COLO829 (cell line): ENCODE measurements at regions not wholly inside any gene's neighbourhood (a gene's known extent, or its start where the extent isn't known, plus 50 kb on each side); places are given as distances from the start of the nearest gene placed in this dataset.
A peak's percentile ranks its signal among the peaks of the same experiment; 100 is the strongest.
"Not testable (repeated sequence)": the region's sequence is repeated elsewhere in the genome, so short reads cannot be mapped to it uniquely, and the experiment has no call there.

Experiments
- DNase-seq: peaks from one replicate; pipeline ENCODE4 v3.0.0; 2012; ENCODE audit warnings: low spot score

DNA sequence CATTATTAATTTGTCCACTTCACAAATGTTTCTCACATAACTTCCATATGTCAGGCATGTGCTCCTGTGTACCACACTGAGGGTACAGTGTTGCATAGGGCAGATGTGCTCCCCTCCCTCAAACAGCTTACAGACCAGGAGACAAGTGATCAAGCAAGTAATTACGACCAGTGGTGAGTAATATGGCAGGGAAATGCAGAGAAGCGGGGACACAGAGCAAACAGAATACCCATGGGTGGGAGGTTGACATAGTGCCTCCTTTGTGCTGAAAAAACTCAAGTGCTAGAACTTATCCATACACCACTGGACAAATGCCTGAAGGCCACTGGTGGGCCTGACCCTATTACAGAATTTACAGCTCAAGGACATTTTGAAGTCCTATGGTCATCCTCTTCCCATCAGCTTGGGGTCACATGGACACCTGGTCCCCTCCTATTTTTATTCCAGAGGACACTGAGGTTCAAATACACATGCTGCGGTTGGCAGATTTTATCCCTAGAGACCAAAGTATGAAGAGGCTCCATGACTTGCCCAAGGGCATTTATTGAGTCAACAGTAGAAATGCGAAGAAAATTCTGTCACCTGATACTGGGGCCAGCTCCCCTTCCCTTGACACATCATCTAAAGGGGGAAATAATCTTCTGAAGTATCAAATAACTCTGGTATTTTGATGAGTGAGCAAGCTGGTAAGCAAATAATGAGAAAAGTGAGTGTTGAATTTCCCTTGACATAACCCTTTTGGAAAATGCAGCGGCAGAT is 116.6 kb downstream of the QRSL1 start:
- peak; percentile 8 for DNase-seq

DNA sequence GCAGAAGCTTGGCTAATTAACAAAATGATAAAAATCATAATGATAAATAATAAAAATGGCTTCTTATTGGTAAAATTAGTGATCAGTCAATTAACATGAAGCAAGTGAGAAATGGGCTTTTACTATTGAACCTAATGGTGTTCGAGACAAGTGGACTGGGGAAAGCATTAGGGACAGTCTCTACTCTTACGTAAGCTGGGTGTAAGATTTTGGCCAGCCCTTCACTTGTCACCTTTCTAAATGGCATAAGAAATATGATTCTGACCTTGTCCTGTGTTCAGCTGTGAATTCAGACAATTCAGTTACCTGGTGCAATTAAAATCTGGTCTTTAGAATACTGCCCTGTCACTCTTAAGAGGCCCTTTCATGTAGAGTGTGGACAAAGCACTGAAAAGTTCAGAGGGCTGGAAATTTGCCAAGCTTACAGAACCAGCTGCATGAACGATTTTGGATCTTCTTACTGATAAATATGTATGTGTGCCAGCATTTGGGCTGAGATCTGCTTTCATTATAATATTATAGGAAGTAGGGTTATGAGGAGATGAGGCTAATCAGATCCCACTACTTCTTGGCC is 115.9 kb downstream of the QRSL1 start:
- no peak for DNase-seq

DNA sequence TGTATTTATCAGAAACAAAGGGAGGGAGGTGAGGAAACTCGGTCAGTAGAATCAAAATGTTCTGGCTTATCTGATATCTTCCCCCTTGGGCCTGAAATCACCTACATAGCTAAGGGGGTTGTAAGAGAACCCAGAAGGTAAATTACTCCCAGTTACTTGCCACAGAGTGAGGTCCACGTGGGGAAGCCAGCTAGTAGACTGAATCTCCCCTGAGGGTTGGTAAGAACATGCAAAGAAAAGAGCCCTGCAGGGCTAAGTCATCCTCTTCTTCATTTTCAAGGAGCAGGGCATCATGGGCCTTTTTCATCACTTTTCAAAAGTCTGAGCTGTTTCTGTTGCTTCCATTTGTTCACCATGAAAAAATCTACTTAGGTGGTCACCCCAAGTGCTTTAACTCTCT is 115.4 kb downstream of the QRSL1 start:
- no peak for DNase-seq

DNA sequence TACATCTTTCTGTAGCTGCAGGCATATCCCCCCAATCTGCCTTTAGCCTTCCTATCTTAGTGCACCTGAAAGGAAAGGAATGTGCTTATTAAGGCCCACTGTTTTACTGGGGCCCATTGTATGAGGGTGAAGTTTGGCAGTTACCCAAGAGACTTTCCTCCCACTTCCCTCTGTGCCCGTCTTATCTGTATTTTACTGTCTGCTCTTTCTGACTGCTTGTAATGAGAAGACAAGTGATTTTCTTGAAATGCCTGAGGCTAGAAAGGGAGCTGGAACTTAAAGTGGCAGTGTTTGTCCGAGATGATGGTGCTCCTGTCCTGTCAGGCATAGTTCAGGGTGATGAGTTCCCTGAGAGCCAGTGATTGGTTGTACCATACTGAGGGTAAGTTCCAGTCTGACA is 114.7 kb downstream of the QRSL1 start:
- not testable (repeated sequence) for DNase-seq

DNA sequence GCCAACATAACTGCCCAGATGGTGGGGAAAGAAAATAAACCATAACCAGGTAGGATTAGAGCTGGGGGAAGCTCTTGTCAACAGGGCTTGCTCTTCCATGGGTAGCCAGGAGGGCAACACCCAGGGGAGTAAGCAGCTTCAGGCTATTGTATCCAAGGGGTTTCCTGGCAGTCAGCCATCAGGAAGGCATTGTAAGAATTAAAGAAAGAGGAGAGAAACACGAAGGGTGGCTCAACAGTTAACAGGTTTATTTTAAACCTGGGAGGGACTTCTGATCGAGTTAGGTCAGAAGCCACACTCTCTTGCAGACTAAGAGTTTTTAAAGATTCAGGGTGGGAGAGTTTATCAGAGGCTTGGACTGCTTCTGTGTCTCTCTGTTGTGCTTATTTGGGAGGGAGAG is 114.2 kb downstream of the QRSL1 start:
- no peak for DNase-seq

DNA sequence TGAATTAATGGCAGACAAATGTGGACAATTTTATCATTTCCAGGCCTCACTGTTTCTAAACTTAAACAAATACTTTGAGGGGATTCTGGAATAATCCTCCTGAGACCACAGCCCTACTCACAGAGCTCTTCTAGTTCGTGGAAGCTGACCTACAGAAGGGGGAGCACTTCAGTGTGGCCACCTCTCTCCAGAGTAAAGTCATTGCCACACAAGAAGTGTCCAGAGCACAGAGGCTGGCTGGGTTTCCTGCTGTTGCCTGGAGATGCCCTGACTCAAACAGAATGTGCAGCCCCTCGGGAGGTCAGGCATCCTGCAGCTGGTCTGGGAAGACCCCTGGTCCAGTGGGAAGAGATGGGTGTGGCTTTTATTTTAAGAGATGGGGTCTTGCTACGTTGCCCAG is 110.9 kb downstream of the QRSL1 start:
- no peak for DNase-seq

DNA sequence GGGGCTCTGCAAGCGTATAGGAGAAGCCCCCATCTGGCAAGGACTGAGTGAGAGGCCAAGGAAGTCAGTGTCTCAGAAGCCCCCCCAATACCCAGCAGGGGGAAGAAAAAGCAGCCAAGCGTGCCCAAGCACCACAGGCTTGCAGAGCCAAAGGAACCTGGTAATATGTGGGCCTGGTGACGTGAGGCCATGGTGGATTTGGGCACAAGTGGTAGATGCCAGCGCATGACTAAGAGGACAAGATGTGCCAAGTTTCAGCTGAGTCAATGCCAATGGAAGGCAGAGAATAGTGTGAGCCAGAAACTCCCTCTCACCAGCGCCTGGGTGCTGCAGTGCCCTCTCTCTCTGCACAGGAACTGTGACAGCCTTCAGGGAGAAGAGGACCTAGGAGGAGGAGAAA is 110.0 kb downstream of the QRSL1 start:
- no peak for DNase-seq

DNA sequence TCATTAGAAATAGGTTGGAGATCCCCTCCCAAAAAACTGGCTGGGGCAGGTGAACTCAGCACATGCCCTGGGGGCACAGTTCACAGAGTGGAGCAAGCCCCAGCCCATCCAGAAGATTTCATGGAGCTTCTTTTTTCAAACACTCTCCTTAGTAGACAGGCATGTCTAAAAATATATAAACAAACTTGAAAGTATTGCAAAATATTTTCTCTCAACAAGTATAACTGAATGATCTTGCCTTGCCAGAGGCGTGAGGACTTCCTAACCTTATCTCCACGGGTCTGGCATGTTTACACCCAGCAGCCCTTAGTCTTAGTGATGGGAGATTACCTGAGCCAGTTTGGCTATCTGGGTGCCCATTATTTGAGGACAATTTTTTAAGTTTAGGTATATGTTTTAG is 107.1 kb downstream of the QRSL1 start:
- no peak for DNase-seq

DNA sequence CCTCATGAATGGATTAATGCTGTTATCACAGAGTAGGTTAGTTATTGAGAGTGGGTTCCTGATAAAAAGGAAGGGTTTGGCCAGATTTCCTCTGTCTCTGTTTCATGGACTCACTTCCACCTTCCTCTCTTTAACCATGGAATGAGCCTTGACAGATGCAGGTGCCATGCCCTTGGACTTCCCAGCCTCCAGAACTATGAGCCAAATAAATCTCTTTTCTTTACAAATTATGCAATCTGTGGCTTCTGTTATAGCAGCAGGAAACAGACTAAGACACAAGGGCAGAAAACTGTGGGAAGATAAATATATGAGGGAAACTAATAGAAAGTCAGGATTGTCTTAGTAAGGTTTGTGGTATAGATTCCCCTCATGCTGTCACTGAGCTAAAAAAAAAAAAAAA is 106.5 kb downstream of the QRSL1 start:
- no peak for DNase-seq

DNA sequence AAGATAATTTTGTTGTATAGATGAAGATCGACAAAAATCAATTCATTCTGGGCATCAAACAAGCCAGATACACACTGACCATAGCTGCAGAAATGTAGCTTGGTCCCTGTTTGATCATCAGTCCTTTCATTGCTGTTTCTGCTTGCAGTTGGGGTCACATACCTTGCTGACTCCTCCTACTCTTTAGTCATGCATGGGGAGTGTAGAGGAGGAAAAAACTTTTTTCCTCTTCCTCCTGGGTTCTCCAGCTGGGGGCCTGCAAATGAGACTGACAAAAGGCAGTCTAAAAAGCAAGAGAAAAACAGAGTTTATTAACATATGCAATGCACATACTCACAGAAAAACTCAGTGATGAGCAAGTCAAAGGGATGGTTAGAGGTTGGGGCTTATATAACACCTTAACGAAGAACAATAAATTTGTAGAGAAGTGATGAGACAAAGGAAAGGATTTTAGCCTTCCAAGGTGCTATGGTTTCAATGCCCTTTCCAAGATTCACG is 105.8 kb downstream of the QRSL1 start:
- DNase-seq = no peak

DNA sequence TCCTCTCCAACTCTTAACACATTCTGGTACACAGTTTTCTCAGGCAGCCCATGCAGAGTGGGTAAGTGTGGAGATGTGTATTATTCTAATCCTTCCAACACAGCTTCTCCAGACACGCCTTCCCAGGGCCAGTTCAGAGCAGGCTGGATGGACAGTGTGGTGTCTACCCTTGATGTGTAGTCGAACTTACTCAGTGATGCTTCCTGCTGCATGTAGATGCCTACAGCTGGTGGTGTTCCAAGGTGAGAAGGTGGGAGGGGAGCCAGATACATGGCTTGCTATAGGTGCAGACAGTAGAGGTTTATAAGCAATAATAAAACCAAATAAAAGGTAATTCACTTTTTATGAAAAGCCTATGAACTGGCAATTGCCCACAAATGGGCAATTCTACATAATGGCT is 104.0 kb downstream of the QRSL1 start:
- no peak for DNase-seq

DNA sequence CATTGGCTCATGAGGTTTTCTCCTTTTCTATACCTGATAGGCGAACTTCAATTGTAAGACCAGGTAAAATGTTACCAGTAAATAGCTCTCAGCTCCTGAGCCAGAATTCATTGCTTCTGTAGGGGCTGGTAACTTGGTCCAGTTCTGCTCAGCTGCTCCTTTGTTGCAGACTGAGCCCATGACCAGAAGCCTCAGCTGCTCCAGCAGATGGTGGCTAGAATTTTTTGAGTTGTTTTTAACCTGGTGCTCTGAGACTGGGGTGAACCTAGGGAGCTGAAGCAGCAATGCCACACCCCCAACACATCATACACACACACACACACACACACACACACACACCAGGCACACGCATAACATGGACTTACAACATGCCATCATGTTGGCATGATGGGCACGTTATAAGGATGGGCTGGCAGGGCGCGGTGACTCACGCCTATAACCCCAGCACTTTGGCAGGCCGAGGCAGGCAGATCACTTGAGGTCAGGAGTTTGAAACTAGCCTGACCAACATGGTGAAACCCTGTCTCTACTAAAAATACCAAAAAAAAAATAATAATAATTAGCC is 103.1 kb downstream of the QRSL1 start:
- no peak for DNase-seq

DNA sequence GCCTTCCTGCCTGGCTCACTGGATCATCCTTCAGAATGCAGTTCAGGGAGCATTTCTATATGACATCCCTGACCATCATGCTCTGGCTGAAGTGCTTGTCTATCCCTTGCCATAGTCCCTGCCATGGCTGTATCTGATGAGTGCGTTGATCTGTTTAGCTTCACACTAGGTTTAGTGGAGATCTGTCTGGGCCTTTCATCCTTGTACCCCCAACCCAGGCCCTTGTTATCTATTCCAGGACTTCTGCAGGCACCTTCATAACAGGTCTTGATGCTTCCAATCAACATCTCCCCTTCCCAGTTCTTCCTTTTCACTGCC is 102.4 kb downstream of the QRSL1 start:
- no peak for DNase-seq

DNA sequence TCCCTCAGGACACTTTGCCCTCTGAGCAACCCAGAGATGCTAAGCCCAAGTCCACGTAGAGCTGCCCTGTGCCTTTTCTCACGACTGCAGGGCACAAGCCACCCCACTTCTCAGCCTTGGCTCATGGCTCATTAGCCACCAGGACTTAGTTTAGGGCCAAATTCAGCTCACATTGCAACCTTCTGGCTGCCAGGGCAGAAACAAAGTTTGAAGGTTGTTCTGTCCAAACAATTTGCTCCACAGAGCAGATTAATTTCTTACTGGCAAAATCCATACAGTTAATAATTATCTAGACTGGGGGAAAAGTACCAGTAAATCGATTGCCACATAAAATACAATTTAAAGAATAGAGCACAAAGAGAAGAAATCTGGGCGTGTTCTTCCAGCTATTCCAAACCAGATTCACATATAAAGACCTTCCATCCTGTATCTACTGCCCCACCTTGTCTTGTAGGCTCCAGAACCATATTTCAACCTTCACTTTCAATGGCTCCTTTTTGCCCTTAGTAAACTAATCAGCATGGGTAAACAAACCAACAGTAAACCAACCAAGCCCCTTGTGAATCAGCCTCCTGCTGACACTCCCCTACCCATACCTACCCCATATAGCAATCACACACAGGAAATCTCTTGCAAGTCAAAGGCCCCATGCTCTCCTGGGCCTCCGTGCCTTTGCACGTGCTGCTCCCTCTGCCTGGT is 101.9 kb downstream of the QRSL1 start:
- DNase-seq = no peak

DNA sequence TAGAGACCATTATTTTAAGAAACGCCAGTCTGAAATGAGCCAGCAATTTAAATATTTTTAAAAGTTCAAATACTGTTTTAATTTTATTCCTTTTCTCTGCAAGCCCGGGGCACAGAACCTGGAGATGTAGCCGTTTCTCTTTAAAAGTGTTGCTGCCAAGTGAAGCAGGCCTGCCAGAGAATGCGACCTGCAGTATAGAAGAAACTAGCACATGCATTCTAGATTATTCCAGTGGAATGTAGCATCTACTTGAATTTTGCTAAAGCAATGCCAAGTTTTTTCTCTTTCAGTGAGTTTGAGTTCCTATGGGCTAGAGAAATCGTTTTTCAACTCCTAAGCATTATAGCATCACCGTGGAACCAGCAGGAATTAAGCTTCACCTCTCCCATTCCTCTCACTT is 101.3 kb downstream of the QRSL1 start:
- DNase-seq = no peak

DNA sequence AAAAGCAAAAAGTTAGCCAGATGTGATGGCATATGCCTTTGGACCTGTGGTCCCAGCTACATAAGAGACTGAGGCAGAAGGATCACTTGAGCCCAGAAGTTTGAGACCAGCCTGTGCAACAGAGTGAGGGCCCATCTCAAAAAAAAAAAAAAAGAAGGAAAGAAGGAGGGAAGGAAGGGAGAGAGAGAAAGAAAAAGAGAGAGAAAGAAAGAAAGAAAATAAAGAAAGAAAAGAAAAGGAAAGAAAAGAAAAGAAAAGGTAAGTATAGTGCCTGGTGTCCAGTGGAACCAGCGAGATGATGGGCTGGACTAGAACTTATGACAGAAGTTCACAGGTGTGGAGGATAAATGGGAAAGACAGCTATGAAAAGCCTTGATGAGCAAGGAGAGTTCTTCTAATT is 100.9 kb downstream of the QRSL1 start:
- DNase-seq = no peak

DNA sequence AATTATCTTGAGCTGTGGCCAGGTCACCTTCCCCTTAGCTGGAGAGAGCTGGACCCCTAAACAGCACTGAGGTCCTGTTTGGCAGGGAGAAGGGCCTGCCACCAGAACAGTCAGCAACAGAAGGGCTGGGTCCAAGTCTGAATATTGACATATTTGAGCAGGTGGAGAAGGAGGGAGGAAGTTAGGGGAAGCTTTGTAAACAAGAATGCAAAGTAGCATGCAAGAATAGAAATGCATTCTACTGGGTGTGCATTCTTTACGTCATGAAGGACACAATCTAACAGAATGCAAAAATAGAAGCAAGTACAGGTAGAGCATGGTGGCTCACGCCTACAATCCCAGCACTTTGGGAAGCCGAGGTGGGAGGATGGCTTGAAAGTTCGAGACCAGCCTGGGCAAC is 100.5 kb downstream of the QRSL1 start:
- no peak for DNase-seq

DNA sequence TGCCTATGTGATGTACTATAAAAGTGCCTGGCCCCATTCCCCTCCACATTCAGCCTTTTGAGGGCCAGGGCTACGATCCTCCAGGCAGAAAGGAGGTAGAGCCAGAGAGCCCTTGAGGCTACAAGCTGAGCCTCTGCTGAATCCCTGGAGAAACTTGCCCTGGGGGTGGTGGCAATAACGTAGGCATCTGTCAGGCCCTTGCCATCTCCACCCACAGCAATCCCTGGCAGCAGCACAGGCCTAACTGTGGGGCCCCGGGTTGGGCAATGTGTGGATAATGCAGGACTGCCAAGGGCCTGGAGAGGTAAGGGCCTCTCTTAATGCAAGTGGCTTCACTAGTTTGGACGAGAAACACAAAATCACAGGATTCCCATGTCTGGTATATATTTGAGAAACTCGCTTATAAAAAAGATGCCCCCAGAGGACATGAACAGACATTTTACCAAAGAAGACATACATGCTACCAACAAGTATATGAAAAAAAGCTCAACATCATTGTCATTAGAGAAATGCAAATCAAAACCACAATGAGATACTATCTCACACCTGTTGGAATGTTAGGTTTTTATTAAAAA is 99.0 kb downstream of the QRSL1 start:
- no peak for DNase-seq

DNA sequence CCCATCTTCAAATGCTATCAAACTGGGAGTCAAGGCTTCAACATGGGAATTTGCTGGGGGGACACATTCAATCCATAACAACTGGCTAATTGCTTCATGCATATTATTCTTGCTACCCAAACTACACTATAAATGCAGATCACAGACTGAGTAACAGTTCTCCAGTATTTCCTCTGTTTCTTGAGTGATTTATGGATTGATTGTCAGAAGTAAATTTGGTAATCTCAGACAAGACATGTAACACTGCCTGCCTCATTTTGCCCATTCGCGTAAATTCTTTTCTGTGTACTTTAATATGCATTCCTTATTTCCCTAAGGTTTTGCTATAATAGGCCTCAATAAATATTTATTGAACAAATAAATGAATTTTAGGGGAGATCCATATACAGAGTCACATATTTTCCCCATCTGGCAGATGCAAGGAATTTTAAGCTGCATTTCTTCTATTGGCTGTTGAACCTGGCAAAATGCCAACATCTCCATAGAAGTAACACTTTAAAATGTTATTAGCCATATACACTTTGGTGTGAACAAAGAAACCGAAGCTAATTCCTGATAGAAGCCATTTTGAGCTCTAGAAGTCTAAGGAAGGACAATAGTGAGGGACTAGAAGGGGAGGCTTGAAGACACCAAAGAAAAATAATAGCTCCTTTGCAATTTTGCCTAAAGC is 98.2 kb downstream of the QRSL1 start:
- DNase-seq = no peak

DNA sequence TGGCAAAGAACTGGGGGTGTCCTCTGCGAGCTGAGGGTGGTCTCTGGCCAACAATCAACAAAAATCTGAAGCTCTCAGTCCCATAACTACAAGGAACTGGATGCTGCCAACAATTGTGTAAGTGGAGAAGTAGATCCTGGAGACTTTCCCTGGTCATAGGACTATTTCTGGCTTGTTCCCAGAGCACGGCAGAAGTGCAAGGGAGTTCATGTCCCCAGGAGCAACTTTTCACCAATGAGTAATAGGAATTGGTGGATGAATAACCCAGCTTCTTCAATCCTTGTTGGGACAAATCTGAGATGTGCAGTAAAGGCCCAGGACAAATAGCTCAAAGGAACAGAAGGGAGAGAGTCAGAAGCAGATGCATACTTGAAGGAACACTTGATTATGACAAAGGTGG is 95.5 kb downstream of the QRSL1 start:
- no peak for DNase-seq

DNA sequence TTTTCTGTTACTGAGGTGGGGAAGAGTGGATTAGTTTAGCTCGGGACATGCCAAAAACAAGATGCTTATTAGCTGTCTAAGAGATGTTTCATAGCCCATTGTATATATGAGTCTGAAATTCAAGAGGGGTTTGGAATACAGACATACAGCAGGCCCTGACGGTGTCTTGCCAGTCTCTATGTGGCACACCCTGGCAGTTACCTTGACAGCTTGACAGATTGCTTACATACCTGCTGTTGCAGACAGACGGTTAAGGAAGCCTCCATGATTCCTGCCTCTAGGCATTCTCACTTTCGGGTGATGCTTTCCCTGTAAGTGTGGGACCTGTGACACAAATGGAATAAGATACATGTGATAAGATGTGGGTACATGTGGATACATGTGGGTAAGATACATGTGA is 95.0 kb downstream of the QRSL1 start:
- DNase-seq = no peak

DNA sequence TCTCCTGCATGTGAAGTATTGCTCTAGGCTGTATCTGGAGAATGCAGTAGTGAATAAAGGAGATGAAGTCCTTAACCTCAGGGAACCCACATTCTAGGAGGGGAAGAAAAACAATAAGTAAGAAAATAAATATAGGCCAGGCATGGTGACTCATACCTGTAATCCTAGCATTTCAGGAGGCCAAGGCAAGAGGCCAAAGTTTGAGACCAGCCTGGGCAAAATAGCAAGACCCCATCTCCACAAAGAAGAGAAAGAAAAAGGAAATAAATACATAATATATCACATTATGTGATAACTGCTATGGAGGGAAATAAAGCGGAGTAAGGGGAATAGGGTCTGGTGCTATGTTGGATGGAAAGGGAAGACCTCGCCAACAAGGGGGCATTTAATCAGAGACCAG is 94.0 kb downstream of the QRSL1 start:
- not testable (repeated sequence) for DNase-seq
